Brain pericyte (primary cell): ENCODE measurements at regions not wholly inside any gene's neighbourhood (a gene's known extent, or its start where the extent isn't known, plus 50 kb on each side); places are given as distances from the start of the nearest gene placed in this dataset.
"Not testable (repeated sequence)": the region's sequence is repeated elsewhere in the genome, so short reads cannot be mapped to it uniquely, and the experiment has no call there.

Experiments used
- DNase-seq: peaks from one replicate; pipeline ENCODE4 v3.0.0-alpha.2; 2012; ENCODE audit warnings: low read depth, low spot score

DNA sequence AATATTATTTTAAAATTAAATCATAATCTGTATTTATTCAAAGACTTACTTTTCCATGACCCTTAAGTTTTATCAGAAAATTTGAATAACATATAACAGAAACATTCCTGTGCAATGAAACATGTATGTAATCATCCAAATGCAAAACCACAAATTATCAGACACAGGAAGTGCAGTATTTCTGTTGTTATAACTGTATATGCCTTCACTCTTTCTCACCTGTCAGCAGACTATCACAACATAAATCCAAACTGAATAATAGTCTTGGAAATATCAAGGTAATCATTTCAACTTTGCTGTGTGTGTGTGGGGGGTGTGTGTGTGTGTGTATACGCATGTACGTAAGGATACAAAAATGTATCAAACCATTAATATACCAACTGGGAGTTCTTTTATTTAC lies 285.9 kb downstream of the SLC7A11 start:
- no peak for DNase-seq

DNA sequence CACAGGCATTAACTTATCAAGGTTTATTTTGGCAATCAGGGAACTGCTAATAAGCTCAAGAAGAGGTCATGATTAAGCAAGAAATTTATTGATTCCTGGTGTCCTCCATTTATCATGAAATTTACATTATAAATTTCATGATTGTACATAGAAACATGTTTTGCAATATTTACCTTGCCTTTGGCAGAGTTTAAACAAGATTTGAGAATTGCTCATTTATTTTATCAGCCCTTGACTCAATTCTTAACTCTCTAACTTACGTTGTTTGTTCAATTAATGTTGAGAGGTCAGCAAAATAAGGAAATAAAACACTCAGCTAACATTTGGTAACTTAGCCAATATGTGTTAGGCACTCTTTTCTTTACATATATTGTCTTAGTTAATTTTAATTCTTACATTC lies 286.6 kb downstream of the SLC7A11 start:
- no peak for DNase-seq

DNA sequence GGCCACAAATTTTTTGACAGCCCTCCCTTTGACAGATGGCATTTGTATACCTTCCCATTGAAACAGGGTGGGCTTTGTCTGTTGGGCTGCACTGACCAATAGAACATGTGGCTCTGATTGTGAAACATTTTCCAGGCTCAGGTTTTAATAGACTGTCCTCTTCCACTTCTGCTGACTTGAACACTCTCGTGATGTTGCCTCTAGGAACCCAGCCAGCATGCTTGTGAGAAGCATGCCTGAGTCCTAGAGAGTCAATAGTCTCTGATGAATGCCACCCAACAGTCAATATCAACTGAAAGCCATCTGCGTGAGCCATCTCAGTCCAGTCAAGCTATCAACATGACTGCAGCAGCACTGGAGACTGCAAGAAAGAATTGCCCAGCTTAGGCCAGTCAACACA lies 290.0 kb downstream of the SLC7A11 start:
- DNase-seq: no peak

DNA sequence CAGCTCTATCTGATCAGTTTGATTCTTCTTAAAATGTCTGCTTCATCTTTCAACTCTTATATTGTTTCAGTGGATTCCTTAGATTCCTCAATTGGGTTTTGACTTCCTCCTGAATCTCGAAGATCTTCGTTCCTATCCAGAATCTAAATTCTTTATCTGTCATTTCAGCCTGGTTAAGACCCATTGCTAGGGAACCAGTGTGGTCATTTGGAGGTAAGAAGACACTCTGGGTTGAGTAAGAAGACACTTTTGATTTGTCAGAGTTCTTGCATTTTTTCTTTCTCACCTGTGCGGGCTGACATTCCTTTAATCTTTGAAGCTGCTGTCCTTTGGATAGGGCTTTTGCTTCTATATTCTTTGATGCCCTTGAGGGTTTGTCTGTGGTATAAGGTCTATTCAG lies 291.9 kb downstream of the SLC7A11 start:
- no peak for DNase-seq

DNA sequence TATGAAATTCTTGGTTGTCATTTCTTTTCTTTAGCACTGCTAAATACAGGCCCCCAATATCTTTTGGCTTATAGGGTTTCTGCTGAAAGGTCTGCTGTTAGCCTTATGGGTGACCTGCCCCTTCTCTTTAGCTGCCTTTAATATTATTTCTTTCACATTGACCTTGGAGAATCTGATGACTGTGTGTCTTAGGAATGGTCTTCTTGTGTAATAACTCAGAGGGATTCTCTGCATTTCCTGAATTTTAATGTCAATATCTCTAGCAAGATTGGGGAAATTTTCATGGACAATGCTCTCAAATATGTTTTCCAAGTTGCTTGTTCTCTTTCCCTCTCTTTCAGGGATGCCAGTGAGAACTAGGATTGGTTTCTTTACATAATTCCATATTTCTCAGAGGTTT lies 292.4 kb downstream of the SLC7A11 start:
- DNase-seq: no peak

DNA sequence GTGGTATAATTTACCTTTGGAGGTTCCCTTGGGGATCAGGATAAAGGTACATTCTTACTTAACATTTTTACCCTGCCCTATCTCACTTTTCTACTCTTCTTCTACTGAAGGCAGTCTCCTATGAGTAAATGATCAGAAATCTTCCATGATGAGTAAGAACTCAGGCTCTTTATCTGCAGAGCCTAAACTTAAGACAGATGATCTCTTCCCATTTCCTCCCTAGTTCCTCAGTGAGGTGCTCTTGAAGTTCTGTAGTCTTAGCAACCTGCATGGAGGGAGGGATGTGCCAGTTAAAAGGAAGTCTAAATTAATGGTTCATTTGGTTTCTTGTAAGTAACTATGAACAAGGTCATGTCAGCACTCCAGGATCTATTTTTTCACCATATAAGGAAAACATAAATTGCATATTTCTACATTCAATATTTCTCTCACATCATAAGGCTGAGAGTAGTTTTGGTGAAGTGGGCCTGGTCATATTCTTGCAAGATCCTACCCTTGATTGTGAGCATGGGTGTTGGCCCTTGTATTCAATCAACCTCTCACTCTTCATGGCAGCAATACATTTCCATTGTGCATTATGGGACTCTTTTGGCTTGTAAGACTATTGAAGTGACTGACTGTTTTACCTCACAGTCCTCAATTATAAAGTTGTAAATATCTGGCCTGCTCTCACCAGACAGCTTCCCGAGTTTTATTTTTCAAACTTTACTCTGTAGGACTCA lies 295.5 kb downstream of the SLC7A11 start:
- no peak for DNase-seq

DNA sequence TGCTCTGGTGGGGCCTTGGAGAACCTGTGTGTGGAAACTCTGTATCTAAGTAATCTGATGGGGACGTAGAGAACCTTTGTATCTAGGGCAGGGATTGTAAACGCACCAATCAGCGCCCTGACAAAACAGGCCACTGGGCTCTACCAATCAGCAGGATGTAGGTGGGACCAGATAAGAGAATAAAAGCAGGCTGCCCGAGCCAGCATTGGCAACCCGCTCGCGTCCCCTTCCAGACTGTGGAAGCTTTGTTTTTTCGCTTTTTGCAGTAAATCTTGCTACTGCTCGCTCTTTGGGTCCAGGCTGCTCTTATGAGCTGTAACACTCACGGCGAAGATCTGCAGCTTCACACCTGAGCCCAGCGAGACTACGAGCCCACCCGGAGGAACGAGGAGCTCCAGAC lies 299.3 kb downstream of the SLC7A11 start:
- not testable (repeated sequence) for DNase-seq

DNA sequence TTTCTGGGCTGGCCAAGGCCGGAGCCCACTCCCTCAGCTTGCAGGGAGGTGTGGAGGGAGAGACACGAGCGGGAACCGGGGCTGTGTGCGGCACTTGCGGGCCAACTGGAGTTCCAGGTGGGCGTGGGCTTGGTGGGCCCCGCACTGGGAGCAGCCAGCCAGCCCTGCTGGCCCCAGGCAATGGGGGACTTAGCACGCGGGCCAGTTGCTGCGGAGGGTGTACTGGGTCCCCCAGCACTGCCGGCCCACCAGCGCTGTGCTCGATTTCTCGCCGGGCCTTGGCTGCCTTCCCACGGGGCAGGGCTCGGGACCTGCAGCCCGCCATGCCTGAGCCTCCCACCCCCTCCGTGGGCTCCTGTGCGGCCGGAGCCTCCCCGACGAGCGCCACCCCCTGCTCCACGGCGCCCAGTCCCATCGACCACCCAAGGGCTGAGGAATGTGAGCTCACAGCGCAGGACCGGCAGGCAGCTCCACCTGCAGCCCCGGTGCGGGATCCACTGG lies 300.1 kb downstream of the SLC7A11 start:
- not testable (repeated sequence) for DNase-seq

DNA sequence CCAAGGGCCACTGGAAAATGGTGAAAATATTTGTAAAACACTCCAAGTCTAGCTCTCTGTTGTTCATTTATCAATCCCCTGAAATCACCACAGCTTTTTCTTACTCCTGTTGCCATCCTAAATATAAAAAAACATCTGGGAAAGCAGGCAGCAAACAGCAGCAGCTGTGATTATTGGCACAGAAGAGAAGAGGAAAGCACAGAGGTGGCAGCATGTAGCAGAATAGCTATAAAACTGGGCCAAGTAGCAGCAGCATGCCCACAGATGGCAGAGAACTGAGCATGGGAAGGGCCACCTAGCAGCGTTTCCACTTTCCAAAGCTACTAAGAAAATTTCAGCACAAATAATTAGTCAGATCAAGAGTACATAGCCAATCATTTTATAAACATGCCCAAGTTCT lies 307.2 kb downstream of the SLC7A11 start:
- DNase-seq: no peak

DNA sequence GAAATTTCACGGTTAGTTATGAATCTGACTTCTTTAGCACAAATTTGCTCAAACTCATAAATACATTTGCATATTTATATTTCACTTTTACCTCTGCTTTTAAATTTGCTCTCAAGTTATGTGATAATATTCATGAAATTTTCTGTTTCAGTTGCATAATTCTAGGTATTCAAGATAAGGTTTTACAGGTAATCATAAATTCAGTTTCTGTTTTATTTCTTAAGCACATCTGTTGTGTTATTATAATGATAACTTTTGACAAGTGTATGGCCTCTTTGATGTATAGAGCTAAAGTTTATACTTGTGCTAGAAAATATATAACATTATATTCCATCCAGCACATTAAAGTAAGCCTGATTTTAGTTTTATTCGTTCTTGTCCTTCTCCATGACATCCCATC lies 308.1 kb downstream of the SLC7A11 start:
- no peak for DNase-seq

DNA sequence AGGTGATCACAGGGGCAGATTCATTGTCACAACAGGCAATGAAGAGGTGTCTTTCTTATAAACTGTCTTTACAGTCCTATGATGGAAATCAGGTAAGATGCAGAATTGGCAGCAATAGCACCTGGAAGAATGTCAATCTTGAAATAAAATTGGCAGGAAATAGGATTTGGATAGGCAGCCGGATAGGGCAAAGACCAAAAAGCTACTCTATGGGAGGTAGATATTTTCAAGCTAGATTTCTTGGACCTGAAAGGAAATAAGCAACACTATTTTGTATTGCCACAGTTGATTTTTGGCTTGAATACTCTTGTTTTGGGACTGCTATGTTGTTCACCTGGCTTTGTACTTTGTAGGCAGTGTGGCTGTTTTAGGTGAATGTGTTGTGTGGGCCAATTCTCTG lies 314.2 kb downstream of the SLC7A11 start:
- no peak for DNase-seq

DNA sequence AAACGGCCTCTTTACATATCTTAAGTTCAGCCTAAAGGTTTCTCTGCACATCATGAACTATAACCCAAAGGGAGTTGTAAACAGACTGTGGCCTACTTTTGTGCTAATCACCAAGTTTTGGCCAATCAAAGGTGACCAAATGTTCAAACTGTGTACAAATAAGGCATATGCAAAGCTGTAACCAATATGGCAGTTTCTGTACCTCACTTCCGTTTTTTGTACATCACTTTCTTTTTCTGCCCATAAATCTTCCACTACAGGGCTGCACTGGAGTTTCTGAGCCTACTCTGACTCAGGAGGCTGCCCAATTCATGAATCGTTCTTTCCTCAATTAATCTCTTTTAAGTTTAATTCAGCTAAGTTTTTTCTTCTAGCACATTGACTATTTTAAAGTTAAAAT lies 318.7 kb downstream of the SLC7A11 start:
- no peak for DNase-seq

DNA sequence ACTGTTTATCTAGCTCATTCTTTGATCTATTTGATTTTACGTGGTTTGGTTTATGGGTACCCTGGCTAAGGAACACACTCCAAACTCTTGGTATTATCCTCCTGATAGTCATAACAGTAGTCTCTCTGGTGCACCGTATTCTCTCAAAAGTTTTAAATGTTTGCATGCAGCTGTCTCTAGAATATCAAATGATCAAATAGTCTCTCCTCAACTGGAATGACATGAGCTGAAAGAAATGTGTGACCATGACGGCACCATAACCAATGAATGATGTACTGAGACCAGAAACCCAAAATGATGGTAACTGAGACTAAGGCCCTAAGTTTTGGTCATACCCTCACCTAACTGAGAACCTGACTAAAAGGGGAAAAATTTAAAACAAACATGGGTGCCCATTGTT lies 319.4 kb downstream of the SLC7A11 start:
- DNase-seq: no peak

DNA sequence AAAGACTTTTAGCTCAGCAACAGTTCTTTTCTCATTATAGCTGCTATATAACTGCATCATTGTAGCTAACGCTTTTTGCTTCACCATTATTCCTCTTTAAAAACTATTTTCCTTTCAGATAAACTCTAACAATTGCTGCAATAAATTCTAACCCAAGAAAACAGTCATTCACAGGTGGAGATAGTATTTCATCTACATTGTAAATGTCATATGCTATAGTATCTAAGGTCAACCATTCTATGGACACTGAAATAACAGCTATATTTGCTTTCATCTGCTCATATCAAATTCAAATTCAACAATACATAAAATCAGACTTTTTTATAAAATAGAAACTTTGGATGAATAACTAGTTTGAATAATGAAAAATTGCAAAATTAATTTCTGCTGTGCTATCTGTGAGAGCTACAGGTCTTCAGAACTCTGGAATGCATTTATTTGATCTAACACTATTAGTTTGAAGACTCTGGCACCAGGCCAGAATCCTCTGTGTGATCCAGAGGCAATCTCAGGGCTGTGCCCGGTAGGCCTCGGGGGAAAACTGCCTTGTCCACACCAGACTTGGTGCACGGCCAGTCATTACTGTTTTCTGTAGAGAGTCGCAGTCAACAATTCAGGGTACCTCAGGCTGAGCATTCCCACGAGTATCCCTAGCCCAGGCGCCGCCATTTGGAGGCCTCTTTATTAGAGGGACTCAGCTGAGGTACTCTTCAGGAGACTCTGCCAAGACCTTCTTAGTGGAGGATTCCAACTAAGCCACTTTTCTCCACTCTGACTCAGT lies 332.4 kb downstream of the SLC7A11 start:
- no peak for DNase-seq

DNA sequence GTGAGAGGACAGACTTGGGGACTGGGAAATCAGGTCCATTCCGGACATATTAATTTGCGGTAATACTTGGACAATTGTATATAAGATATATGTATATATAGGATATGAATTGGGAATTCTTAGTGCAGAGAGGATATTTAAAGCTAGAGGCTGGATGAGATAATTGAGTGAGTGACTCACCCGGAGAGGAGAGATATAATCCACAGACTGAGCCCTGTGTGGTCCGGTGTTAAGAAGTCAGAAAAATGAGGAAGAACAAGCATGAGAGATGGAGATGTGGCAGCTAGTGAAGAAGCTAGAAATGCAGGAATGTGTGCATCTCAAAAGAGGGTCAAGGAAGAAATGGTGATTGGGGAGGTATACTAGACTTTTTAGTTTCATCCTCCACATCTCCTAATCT lies 336.2 kb downstream of the SLC7A11 start:
- DNase-seq: no peak

DNA sequence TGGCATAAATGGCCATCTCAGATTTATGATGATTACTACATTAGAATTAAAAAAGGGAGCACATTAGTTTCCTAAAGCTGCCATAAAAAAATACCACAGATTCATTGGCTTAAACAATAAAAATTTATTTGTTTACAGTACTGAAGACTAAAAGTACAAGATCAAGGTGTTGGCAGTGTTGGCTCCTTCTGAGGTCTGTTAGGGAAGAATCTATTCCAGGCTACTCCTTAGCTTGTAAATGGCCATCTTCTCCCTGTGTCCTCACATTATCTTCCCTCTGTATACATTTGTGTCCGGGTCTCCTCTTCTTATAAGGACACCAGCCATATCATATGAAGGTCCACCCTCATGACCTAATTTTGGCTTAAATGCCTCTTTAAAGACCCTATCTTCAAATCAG lies 341.0 kb downstream of the SLC7A11 start:
- no peak for DNase-seq

DNA sequence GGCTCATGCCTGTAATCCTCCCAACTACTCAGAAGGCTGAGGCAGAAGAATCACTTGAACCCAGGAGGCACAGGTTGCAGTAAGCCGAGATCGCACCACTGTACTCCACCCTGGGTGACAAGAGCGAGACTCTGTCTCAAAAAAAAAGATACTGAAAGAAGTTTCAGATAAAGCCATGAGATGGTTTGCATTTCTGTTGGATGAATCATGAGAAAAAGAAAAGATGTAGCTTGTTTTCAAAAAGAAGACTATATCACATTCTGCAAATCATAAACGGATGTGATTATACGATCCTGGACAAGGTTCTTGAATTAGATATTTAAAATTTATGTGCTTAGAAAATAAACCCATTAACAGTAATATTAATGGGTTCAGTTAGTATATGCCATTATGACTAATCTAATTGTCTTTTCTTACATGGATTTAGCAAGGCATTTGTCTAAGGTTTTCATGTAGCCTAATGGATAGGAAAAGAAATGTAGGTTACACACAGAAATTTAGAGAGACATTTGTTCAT lies 345.9 kb downstream of the SLC7A11 start:
- no peak for DNase-seq

DNA sequence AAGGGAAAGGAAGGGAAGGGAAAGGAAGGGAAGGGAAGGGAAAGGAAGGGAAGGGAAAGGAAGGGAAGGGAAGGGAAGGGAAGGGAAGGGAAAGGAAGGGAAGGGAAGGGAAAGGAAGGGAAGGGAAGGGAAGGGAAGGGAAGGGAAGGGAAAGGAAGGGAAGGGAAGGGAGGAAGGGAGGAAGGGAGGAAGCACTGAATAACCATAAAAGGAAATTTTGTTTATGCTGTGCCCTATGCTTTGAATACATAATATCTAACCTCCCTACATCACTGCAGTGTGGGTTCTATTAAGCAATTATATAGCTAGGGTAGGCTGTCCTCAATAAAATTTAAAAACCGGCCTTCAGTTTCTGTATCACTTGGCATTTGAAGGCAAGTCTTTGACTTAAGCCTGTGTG lies 346.6 kb downstream of the SLC7A11 start:
- not testable (repeated sequence) for DNase-seq

DNA sequence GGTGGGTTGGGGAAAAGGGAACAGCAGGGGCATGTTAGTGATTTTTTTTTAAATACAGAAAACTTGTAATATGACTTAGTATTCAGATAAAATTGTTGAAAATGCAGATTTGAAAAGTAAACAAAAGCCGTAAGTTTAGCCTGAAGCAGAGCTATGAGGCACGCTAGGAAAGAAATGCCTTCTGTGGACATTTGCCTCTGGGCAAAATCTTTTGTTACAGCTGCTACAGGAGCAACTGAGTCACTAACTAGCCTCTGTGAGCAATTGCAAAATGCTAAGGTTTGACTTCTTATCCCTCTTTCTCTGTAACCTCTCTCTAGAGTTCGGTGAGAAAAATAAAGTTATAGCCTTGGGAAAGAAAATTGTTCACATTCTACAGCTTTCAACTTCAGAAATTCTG lies 350.0 kb downstream of the SLC7A11 start:
- DNase-seq: no peak

DNA sequence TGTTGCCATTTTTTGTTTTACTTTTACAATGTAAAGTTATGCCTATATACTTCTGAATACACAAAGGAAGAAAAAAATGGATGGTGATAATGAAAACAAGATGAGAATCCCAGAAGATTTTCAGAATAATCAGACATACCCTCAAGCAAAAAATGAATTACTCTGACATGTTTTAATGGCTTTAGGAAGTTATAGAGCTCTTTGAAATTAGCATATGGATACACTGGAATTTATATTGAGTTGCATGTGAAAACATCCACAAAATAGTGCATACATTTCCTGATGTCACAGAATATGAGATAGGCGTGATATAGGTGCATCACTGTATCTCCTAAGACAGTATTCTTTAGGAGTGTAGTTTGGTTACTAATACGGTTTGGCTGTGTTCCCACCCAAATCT lies 351.3 kb downstream of the SLC7A11 start:
- DNase-seq: no peak

DNA sequence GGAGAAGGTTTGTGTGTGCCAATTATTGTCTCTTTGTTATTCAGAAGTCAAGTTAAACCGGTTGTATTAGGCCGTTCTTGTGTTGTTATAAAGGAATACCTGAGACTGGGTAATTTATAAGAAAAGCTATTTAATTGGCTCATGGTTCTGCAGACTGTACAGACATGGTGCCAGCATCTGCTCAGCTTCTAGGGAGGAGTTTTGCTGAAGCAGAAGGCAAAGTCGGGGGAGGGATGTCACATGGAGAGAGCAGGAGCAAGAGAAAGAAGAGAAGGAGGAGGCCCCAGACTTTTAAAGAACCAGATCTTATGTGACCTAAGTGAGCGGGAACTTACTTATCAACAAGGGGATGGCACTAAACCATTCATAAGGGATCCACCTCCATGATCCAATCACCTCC lies 349.3 kb upstream of the PCDH18 start:
- no peak for DNase-seq

DNA sequence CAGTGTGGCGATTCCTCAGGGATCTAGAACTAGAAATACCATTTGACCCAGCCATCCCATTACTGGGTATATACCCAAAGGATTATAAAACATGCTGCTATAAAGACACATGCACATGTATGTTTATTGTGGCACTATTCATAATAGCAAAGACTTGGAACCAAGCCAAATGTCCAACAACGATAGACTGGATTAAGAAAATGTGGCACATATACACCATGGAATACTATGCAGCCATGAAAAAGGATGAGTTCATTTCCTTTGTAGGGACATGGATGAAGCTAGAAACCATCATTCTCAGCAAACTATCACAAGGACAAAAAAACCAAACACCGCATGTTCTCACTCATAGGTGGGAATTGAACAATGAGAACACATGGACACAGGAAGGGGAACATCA lies 335.8 kb upstream of the PCDH18 start:
- not testable (repeated sequence) for DNase-seq

DNA sequence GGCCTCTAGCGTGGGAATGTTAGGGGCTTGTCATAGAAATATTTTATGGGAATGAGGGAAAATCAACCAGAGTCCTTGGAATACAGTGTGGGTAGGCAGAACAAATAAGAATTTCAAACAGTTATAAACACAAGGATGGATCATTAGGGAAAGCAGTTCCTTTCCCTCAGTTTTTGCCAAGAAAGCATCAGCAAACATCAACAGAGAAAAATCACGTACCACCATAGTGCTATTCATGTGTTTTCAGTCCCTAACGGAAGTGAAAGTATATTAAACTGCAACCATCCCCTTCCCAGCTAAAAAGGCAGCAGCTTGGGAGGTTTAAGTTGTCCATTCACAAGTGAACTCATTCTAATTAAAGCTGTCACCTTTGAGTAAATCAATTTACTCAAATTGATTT lies 334.4 kb upstream of the PCDH18 start:
- DNase-seq: no peak
